Limb (tissue), 2 donors: ENCODE measurements at regions not wholly inside any gene's neighbourhood (a gene's known extent, or its start where the extent isn't known, plus 50 kb on each side); places are given as distances from the start of the nearest gene placed in this dataset.

Experiments used
- DNase-seq, 2 donors: peaks; one replicate each; pipeline ENCODE4 v3.0.0-alpha.2; 2016; ENCODE audit errors: extremely low spot score in 2 of 2

DNA sequence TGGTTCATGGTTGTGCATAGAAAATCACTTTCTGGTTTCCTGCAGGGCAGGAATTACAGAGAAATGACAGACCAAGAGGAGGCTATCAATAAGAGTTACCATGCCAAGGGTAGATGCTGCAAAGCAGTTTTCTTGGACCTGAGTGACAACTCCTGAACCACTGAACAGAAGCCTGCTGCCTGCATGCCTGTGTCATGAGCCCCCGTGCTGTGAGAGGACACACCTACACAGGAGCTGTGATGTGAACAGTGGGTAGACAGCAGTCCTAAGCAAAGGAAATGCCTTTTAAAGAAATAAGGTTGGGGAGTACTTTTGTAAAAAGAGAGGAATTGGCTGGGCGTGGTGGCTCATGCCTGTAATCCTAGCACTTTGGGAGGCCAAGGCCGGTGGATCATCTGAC, 54.2 kb upstream of the CREB1 start:
- DNase-seq = no peak

- no peak for DNase-seq
Measured at GRCh38 chr2:207477896-207478295, 51.9 kb upstream of the CREB1 start.

DNA sequence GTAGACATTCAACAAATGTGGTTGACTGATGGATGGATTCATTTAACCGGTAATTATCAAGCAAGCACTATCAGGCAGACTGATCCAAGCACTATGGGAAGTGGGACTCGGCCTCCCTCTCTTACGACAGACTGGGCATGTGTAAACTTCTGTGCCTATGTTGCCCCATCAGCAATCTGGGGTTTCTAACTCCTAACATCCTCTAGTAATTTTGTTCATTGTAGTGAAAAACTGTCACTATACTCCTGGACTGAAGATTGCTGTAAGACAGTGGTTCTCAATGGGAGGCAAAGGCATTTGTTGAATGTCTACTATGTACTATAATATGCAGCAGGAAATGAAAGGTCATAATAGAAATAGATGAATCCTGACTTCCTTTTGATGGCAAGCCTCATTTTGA, 51.2 kb upstream of the CREB1 start:
- DNase-seq = no peak

DNA sequence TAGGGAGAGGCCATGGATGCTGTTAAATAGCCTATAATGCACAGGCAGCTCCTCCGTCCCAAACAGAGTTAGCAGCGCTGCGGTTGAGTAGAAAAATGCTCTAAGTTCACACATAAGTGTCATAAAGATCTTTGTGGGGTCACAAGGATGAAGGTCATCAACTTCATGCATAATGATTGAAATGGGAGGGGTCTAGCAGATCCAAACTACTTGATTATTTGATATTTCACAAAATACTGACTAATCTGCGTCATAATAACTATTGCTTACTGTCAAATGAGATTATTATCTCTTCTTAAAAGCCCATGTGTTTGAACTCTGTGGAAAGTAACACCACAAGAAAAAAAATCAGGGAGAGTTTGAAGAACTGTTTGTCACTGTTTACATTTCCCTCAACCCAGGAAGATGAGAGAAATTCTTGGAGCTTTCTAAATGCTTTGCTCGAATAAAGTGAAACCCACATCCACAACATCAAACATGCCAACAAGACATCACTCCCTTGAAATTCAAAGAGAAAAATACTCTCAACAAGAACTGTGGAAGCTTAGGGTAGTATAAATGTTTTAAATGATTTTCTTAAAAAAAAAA, 50.5 kb upstream of the CREB1 start:
- DNase-seq = no peak
